PFSK-1 (cell line): ENCODE measurements at regions not wholly inside any gene's neighbourhood (a gene's known extent, or its start where the extent isn't known, plus 50 kb on each side); places are given as distances from the start of the nearest gene placed in this dataset.

Experiments used
- POLR2AphosphoS5 ChIP-seq: IDR thresholded peaks from 2 replicates; pipeline ENCODE4 v1.6.1; 2012; ENCODE audit warnings: low read depth, mild to moderate bottlenecking, control low read depth, low read length, moderate library complexity
- TF ChIP-seq, protein P1 (sequence below), 2 experiments: IDR thresholded peaks; 2 replicates each; pipeline versions ENCODE4 v1.6.1 to v1.8.0; 2011 to 2012; ENCODE audit warnings: low read depth in 2 of 2, low read length in 2 of 2, control low read depth in 1 of 2, inconsistent platforms in 1 of 2, mild to moderate bottlenecking in 1 of 2, moderate library complexity in 1 of 2; ENCODE audit not compliant: insufficient read depth in 1 of 2

DNA sequence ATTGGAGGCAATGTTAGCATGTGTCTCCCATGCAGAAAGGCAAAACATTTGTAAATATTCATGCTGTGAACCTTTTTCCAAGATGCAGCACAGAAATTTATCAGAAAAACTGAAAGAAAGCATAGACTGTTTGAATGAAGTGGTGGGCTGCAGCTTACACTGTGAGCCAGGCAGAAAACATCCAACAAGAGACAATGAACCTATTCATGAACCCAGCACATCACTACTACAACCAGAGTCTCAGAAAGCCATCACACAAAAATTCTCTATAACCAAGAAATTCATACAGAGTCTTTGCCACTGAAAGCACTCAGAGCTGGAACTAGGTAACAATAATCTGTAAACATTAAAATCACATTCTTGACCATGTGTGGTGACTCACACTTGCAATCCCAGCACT is 448.9 kb downstream of the UQCRFS1 start:
- TF ChIP-seq POLR2AphosphoS5: no peak
- TF ChIP-seq, protein P1, sequence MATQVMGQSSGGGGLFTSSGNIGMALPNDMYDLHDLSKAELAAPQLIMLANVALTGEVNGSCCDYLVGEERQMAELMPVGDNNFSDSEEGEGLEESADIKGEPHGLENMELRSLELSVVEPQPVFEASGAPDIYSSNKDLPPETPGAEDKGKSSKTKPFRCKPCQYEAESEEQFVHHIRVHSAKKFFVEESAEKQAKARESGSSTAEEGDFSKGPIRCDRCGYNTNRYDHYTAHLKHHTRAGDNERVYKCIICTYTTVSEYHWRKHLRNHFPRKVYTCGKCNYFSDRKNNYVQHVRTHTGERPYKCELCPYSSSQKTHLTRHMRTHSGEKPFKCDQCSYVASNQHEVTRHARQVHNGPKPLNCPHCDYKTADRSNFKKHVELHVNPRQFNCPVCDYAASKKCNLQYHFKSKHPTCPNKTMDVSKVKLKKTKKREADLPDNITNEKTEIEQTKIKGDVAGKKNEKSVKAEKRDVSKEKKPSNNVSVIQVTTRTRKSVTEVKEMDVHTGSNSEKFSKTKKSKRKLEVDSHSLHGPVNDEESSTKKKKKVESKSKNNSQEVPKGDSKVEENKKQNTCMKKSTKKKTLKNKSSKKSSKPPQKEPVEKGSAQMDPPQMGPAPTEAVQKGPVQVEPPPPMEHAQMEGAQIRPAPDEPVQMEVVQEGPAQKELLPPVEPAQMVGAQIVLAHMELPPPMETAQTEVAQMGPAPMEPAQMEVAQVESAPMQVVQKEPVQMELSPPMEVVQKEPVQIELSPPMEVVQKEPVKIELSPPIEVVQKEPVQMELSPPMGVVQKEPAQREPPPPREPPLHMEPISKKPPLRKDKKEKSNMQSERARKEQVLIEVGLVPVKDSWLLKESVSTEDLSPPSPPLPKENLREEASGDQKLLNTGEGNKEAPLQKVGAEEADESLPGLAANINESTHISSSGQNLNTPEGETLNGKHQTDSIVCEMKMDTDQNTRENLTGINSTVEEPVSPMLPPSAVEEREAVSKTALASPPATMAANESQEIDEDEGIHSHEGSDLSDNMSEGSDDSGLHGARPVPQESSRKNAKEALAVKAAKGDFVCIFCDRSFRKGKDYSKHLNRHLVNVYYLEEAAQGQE (IDR thresholded peaks at IDR 0.05; ENCODE audit: insufficient read depth in 1 of 2, low read depth in 2 of 2, low read length in 2 of 2): no peak
